Neural crest cell (in vitro differentiated cells): ENCODE measurements at regions not wholly inside any gene's neighbourhood (a gene's known extent, or its start where the extent isn't known, plus 50 kb on each side); places are given as distances from the start of the nearest gene placed in this dataset.

Experiments used
- DNase-seq: peaks from one replicate; pipeline ENCODE4 v3.0.0; 2021; ENCODE audit warnings: low read depth, mixed read lengths, low spot score
- H3K27ac Mint-ChIP-seq: one replicate; pipeline ENCODE4 v1.8.0; 2021; ENCODE audit warnings: mild to moderate bottlenecking, mixed read lengths; ENCODE audit not compliant: unreplicated experiment
- H3K27me3 Mint-ChIP-seq: 2 replicates; pipeline ENCODE4 v1.8.0; 2021; ENCODE audit warnings: low read depth, mild to moderate bottlenecking, mixed read lengths
- H3K36me3 Mint-ChIP-seq: 2 replicates; pipeline ENCODE4 v1.8.0; 2021; ENCODE audit warnings: low read depth, mild to moderate bottlenecking, mixed read lengths
- H3K4me1 Mint-ChIP-seq: 2 replicates; pipeline ENCODE4 v1.8.0; 2021; ENCODE audit warnings: mixed read lengths
- H3K4me3 Mint-ChIP-seq: one replicate; pipeline ENCODE4 v1.8.0; 2021; ENCODE audit warnings: mild to moderate bottlenecking, mixed read lengths
- H3K9me3 Mint-ChIP-seq: 2 replicates; pipeline ENCODE4 v1.8.0; 2021; ENCODE audit warnings: mixed read lengths
- TF ChIP-seq, protein P1 (sequence below): fragments of 200-600 bp; sonication (generic); conservative IDR thresholded peaks from 2 replicates; pipeline ENCODE4 v1.5.0; 2021; ENCODE audit warnings: antibody characterized with exemption, mild to moderate bottlenecking

DNA sequence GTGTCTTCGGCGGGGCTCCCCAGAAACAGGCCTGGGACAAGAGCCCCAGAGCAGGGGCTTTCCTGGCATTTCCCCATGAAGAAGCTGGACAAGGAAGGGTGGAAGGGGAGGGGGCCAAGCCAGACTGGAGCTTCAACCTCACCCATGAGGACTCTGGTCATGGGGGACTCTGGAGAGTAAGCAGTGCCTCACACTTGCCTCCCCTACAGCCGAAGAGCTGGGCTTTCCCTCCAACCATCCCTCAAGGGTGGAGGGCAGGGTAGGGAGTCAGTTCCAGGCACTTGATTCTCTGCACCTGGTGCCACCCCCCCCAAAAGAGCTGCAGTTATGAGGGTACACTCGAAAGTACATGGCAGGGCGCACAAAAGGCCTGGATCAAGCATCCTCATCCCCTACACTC, 246.6 kb downstream of the TFCP2L1 start:
- Mint-ChIP-seq H3K9me3 (no peaks in the 10 kb centered on the region), H3K27me3 (no peaks in the 10 kb centered on the region), H3K36me3 (no peaks in the 10 kb centered on the region), H3K4me1 (peaks cover 4% of the 10 kb centered on the region), H3K4me3 (no peak overlapping the region), H3K27ac (no peak overlapping the region)
- TF ChIP-seq, protein P1, sequence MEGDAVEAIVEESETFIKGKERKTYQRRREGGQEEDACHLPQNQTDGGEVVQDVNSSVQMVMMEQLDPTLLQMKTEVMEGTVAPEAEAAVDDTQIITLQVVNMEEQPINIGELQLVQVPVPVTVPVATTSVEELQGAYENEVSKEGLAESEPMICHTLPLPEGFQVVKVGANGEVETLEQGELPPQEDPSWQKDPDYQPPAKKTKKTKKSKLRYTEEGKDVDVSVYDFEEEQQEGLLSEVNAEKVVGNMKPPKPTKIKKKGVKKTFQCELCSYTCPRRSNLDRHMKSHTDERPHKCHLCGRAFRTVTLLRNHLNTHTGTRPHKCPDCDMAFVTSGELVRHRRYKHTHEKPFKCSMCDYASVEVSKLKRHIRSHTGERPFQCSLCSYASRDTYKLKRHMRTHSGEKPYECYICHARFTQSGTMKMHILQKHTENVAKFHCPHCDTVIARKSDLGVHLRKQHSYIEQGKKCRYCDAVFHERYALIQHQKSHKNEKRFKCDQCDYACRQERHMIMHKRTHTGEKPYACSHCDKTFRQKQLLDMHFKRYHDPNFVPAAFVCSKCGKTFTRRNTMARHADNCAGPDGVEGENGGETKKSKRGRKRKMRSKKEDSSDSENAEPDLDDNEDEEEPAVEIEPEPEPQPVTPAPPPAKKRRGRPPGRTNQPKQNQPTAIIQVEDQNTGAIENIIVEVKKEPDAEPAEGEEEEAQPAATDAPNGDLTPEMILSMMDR = no peak
- DNase-seq = no peak

DNA sequence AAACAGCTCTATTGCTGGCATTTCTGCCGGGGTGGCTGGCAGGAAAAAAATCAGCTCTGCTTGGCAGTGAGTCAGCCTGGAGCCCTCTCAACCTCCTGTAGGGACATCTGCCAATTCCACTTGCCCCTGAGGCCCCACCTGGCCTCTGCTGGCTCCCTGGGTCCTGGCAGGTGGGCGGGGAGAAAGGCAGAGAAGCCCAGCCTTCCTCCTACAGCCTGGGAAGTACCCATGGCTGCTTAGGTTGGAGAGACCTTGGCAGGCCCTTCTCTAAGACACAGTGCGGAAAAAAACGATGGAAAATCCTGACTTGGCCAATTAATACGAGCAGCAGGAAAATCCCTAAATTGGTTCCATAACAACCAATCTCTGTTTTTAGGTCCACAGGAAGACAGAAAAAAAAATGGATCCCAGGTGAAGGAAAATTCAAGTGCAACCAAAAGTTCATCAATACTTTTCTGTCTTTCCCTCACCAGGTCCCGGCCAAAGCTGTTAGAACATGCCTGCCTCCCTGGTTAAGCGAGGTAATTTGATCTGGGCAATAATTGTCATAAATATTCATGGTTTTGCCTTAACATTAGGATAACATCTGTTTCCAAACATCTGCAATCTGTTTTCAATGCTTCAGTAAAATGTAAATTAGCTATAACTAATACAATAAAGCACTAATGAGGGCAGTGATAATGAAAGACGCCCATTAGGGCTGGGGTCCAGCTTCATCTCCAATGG, 245.9 kb downstream of the TFCP2L1 start:
- Mint-ChIP-seq H3K9me3 (no peaks in the 10 kb centered on the region), H3K27ac (no peak overlapping the region), H3K4me3 (no peak overlapping the region), H3K4me1 (no peaks in the 10 kb centered on the region), H3K27me3 (no peaks in the 10 kb centered on the region), H3K36me3 (no peaks in the 10 kb centered on the region)
- TF ChIP-seq, protein P1 = no peak
- DNase-seq = no peak

DNA sequence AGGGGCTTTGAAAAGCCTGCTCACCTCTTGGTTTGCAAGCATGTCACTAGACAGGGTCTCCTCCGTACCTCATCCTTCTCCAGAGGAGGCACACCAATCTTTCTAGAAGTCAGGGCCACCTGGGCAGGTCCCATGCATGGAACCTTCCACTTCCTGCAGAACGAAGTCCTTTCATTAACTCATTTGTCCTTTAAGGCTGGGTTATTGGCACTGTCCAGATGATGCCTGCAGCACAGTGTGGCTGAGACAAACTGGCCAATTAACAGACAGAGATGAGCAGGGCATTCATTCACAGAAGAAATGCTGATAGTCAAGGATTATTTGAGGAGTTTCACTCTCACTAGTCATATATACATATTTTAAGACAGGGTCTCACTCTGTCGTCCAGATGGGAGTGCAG, 245.3 kb downstream of the TFCP2L1 start:
- Mint-ChIP-seq H3K27me3 (no peaks in the 10 kb centered on the region), H3K4me3 (no peak overlapping the region), H3K9me3 (no peaks in the 10 kb centered on the region), H3K27ac (no peak overlapping the region), H3K4me1 (no peaks in the 10 kb centered on the region), H3K36me3 (no peaks in the 10 kb centered on the region)
- DNase-seq = no peak
- TF ChIP-seq, protein P1 = no peak

DNA sequence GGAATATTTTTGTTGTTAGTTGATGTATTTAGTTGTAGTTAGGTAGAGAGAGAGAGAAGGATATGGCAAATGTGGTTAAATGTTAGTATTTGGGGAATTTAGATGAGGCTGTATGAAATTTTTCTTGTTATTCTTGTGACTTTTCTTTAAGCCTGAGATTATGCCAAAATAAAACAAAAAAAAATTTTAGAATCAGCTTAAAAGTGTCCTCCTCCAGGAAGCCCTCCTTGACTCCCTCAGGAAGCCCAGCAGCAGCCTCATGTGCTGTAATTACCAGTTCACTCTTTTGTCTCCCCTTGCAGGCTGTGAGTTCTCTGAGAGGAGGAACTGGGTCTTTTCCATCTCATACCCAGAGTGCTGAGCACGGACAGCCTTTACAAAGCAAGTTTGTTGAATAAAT, 243.5 kb downstream of the TFCP2L1 start:
- no peaks in the 10 kb centered on the region for H3K9me3 Mint-ChIP-seq
- TF ChIP-seq, protein P1 = no peak
- no peak for DNase-seq
- H3K4me3 Mint-ChIP-seq = no peak overlapping the region
- H3K27ac Mint-ChIP-seq = no peak overlapping the region
- no peaks in the 10 kb centered on the region for H3K36me3 Mint-ChIP-seq
- H3K27me3 Mint-ChIP-seq = no peaks in the 10 kb centered on the region
- no peaks in the 10 kb centered on the region for H3K4me1 Mint-ChIP-seq

DNA sequence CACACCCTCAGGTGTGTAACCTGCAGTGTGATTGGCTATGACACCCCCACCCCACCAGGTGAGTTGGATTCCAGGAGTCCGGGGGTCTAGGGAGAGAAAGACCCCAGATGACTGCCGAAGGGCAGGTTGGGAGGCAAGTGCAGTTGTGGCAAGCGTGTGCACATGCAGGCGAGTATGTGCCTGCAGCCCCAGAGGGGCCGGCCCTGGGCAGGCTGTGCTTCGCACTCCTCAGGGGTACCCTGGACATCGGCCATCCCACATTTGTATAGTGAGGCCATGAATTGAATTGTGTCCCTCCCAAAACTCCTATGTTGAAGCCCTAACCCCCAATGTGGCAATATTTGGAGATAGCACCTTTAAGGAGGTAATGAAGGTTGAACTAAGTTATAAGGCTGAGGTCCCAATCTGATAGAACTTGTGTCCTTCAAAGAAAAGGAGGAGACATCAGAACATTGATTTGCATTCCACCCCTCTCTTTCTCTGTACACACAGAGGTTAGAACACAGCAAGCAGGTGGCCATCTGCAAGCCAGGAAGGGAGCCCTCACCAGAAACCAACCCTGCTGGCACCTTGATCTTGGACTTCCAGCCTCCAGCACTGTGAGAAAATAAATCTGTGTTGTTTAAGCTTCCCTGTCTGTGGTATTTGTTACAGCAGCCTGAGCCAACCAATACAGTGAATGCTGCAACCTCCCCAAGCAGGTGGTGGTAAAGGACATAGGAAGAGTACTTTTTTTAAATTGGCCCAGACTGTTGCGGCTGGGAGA, 241.8 kb downstream of the TFCP2L1 start:
- TF ChIP-seq, protein P1 = no peak
- no peaks in the 10 kb centered on the region for H3K9me3 Mint-ChIP-seq
- no peaks in the 10 kb centered on the region for H3K36me3 Mint-ChIP-seq
- H3K27me3 Mint-ChIP-seq = no peaks in the 10 kb centered on the region
- H3K27ac Mint-ChIP-seq = no peak overlapping the region
- no peak for DNase-seq
- no peaks in the 10 kb centered on the region for H3K4me1 Mint-ChIP-seq
- H3K4me3 Mint-ChIP-seq = no peak overlapping the region
